GM12891 (cell line): ENCODE measurements at regions not wholly inside any gene's neighbourhood (a gene's known extent, or its start where the extent isn't known, plus 50 kb on each side); places are given as distances from the start of the nearest gene placed in this dataset.

Experiments
- DNase-seq: peaks from one replicate; pipeline ENCODE4 v3.0.0; 2011; ENCODE audit warnings: low spot score; ENCODE audit not compliant: insufficient read length
- FAIRE-seq: peaks from 2 replicates; lab custom pipeline; 2011; peaks lifted over from hg19 to GRCh38; lab: Jason Lieb, UNC
- PAX5 ChIP-seq: IDR thresholded peaks from 2 replicates; pipeline ENCODE4 v1.6.1; 2011; ENCODE audit warnings: low read length, moderate library complexity, mild to moderate bottlenecking; ENCODE audit not compliant: insufficient read depth, severe bottlenecking
- POLR2A ChIP-seq: IDR thresholded peaks from 2 replicates; pipeline ENCODE4 v1.6.1; 2011; ENCODE audit warnings: low read depth, low read length, control low read depth
- POLR2AphosphoS5 ChIP-seq: IDR thresholded peaks from 2 replicates; pipeline ENCODE4 v1.6.1; 2011; ENCODE audit warnings: low read depth, low read length, control low read depth
- POU2F2 ChIP-seq: IDR thresholded peaks from 2 replicates; pipeline ENCODE4 v1.6.1; 2011; ENCODE audit warnings: low read depth, mild to moderate bottlenecking, control low read depth, low read length, moderate library complexity
- SPI1 ChIP-seq: IDR thresholded peaks from 2 replicates; pipeline ENCODE4 v1.6.1; 2011; ENCODE audit warnings: low read depth, low read length, control low read depth
- TAF1 ChIP-seq: IDR thresholded peaks from 2 replicates; pipeline ENCODE4 v1.6.1; 2011; ENCODE audit warnings: low read depth, low read length, control low read depth

- FAIRE-seq (no peak), DNase-seq (no peak)
- TF ChIP-seq POLR2AphosphoS5 (no peak), PAX5 (no peak), POLR2A (no peak)
Measured at GRCh38 chr10:6657669-6658068, 77.6 kb upstream of the PRKCQ start.

GRCh38 chr10:6657196-6657595 is 77.1 kb upstream of the PRKCQ start:
- TF ChIP-seq POU2F2 = no peak
- no peak for TF ChIP-seq POLR2A
- TF ChIP-seq TAF1 = no peak
- TF ChIP-seq POLR2AphosphoS5 = no peak
- no peak for TF ChIP-seq SPI1
- no peak for TF ChIP-seq PAX5
- DNase-seq = no peak
- no peak for FAIRE-seq

GRCh38 chr10:6654571-6654970 is 74.5 kb upstream of the PRKCQ start:
- no peak for TF ChIP-seq SPI1
- TF ChIP-seq TAF1 = no peak
- no peak for FAIRE-seq
- DNase-seq = no peak

- DNase-seq (no peak), FAIRE-seq (no peak)
- TF ChIP-seq POLR2AphosphoS5 = no peak
- no peak for TF ChIP-seq POU2F2
- TF ChIP-seq POLR2A = no peak
- no peak for TF ChIP-seq PAX5
- TF ChIP-seq TAF1 = no peak
- TF ChIP-seq SPI1 = no peak
Measured at GRCh38 chr10:6650586-6650985, 70.5 kb upstream of the PRKCQ start.

- FAIRE-seq = no peak
- TF ChIP-seq POU2F2 (no peak), SPI1 (no peak), PAX5 (no peak), TAF1 (no peak), POLR2AphosphoS5 (no peak), POLR2A (no peak)
- DNase-seq = no peak
Measured at GRCh38 chr10:6649903-6650302, 69.8 kb upstream of the PRKCQ start.

GRCh38 chr10:6648894-6649720 is 69.0 kb upstream of the PRKCQ start:
- DNase-seq (no peak), FAIRE-seq (no peak)
- TF ChIP-seq POLR2AphosphoS5 (no peak), POLR2A (no peak), SPI1 (no peak), PAX5 (no peak), POU2F2 (no peak), TAF1 (no peak)

- TF ChIP-seq SPI1 = no peak
- no peak for TF ChIP-seq POLR2A
- no peak for TF ChIP-seq POU2F2
- no peak for TF ChIP-seq PAX5
- FAIRE-seq = peak; percentile 55
- peak; percentile 50 for DNase-seq
Measured at GRCh38 chr10:6647811-6648526, 67.9 kb upstream of the PRKCQ start.

- DNase-seq (no peak), FAIRE-seq (no peak)
- TF ChIP-seq POU2F2 (no peak), POLR2AphosphoS5 (no peak), SPI1 (no peak), POLR2A (no peak), TAF1 (no peak), PAX5 (no peak)
Measured at GRCh38 chr10:6643962-6644361, 63.9 kb upstream of the PRKCQ start.

- TF ChIP-seq SPI1 = no peak
- FAIRE-seq (no peak), DNase-seq (no peak)
Measured at GRCh38 chr10:6642876-6643275, 62.8 kb upstream of the PRKCQ start.

GRCh38 chr10:6640433-6641040 is 60.5 kb upstream of the PRKCQ start:
- DNase-seq = no peak
- TF ChIP-seq TAF1 (no peak), POU2F2 (no peak), POLR2A (no peak), SPI1 (no peak), POLR2AphosphoS5 (no peak), PAX5 (no peak)
- FAIRE-seq = no peak
